ENCODE measurements at regions not wholly inside any gene's neighbourhood (a gene's known extent, or its start where the extent isn't known, plus 50 kb on each side); places are given as distances from the start of the nearest gene placed in this dataset.

- no peak for DNase-seq (ENCODE audit: low spot score)
These were observed 64.8 kb upstream of the ZNF536 start for GRCh38 chr19:30307191-30307974.

- DNase-seq (ENCODE audit: low spot score) = no peak
These were observed 63.0 kb upstream of the ZNF536 start for GRCh38 chr19:30309176-30309575.

GRCh38 chr19:30309905-30310601, 62.1 kb upstream of the ZNF536 start:
- DNase-seq (ENCODE audit: low spot score) = no peak

- DNase-seq (ENCODE audit: low spot score) = no peak
These were observed 61.5 kb upstream of the ZNF536 start for GRCh38 chr19:30310602-30311263.

GRCh38 chr19:30311911-30312310, 60.3 kb upstream of the ZNF536 start:
- no peak for DNase-seq (ENCODE audit: low spot score)

GRCh38 chr19:30312582-30313352, 59.4 kb upstream of the ZNF536 start:
- DNase-seq (ENCODE audit: low spot score) = no peak

- DNase-seq (ENCODE audit: low spot score) = no peak
These were observed 58.8 kb upstream of the ZNF536 start for GRCh38 chr19:30313353-30313750.

- no peak for DNase-seq (ENCODE audit: low spot score)
These were observed 58.0 kb upstream of the ZNF536 start for GRCh38 chr19:30314056-30314804.

GRCh38 chr19:30314805-30315155, 57.4 kb upstream of the ZNF536 start:
- DNase-seq (ENCODE audit: low spot score) = no peak

GRCh38 chr19:30315159-30315558, 57.0 kb upstream of the ZNF536 start:
- DNase-seq (ENCODE audit: low spot score) = no peak

- no peak for DNase-seq (ENCODE audit: low spot score)
These were observed 56.1 kb upstream of the ZNF536 start for GRCh38 chr19:30316000-30316491.

GRCh38 chr19:30316560-30317106, 55.6 kb upstream of the ZNF536 start:
- DNase-seq (ENCODE audit: low spot score) = no peak

GRCh38 chr19:30317403-30317802, 54.8 kb upstream of the ZNF536 start:
- DNase-seq (ENCODE audit: low spot score) = no peak

GRCh38 chr19:30318261-30318660, 53.9 kb upstream of the ZNF536 start:
- no peak for DNase-seq (ENCODE audit: low spot score)

GRCh38 chr19:30318936-30319335, 53.2 kb upstream of the ZNF536 start:
- DNase-seq (ENCODE audit: low spot score) = no peak

- DNase-seq (ENCODE audit: low spot score) = no peak
These were observed 52.8 kb upstream of the ZNF536 start for GRCh38 chr19:30319411-30319810.

- DNase-seq (ENCODE audit: low spot score) = no peak
These were observed 52.3 kb upstream of the ZNF536 start for GRCh38 chr19:30319876-30320275.

GRCh38 chr19:30320466-30320865, 51.7 kb upstream of the ZNF536 start:
- no peak for DNase-seq (ENCODE audit: low spot score)

- no peak for DNase-seq (ENCODE audit: low spot score)
These were observed 51.3 kb upstream of the ZNF536 start for GRCh38 chr19:30320916-30321315.
